WTC11 (cell line): ENCODE measurements at regions not wholly inside any gene's neighbourhood (a gene's known extent, or its start where the extent isn't known, plus 50 kb on each side); places are given as distances from the start of the nearest gene placed in this dataset.

Experiments
- ATF1 ChIP-seq: sonication (generic); formaldehyde crosslinking; IDR thresholded peaks from 2 replicates; pipeline ENCODE4 v1.8.1; 2023; ENCODE audit warnings: mild to moderate bottlenecking, moderate library complexity, missing genetic modification reagents
- ATF3 ChIP-seq: sonication (generic); formaldehyde crosslinking; conservative IDR thresholded peaks from 2 replicates; pipeline ENCODE4 v1.8.1; 2022; ENCODE audit warnings: mild to moderate bottlenecking, missing genetic modification reagents
- CTCF ChIP-seq: fragments of 200-600 bp; IDR thresholded peaks from 2 replicates; pipeline ENCODE4 v1.8.0; 2022; ENCODE audit warnings: antibody characterized with exemption
- TEAD4 ChIP-seq: sonication (generic); formaldehyde crosslinking; IDR thresholded peaks from 2 replicates; pipeline ENCODE4 v1.8.0; 2022; ENCODE audit warnings: mild to moderate bottlenecking, missing genetic modification reagents

- TF ChIP-seq CTCF, result no peak
- TF ChIP-seq ATF1 (CRISPR knock-in tag), result no peak
- no peak for TF ChIP-seq ATF3 (CRISPR knock-in tag)
- TF ChIP-seq TEAD4, result no peak
Measured at GRCh38 chr3:31178467-31178866, 284.0 kb upstream of the GADL1 start.
